ENCODE measurements at regions not wholly inside any gene's neighbourhood (a gene's known extent, or its start where the extent isn't known, plus 50 kb on each side); places are given as distances from the start of the nearest gene placed in this dataset.
A peak's percentile ranks its signal among the peaks of the same experiment; 100 is the strongest.

GRCh38 chrX:87890437-87890836 lies 372.8 kb downstream of the KLHL4 start:
- Histone ChIP-seq H3K4me3 (ENCODE audit: low read depth, low read length) (no peak overlapping the region), H3K27me3 (ENCODE audit: control insufficient read depth, insufficient read depth, low read length) (no peaks in the 10 kb centered on the region), H3K36me3 (ENCODE audit: control insufficient read depth, insufficient read depth, low read length) (no peaks in the 10 kb centered on the region)
- no peak for TF ChIP-seq CTCF (IDR thresholded peaks at IDR 0.05; ENCODE audit: insufficient read depth, low read length, severe bottlenecking)
- DNase-seq (ENCODE audit: low read depth) (no peak), FAIRE-seq (no peak)

GRCh38 chrX:87895421-87895820 lies 377.8 kb downstream of the KLHL4 start:
- no peak overlapping the region for H3K4me3 ChIP-seq (ENCODE audit: low read depth, low read length)
- H3K36me3 ChIP-seq (ENCODE audit: control insufficient read depth, insufficient read depth, low read length) = no peaks in the 10 kb centered on the region
- TF ChIP-seq CTCF (IDR thresholded peaks at IDR 0.05; ENCODE audit: insufficient read depth, low read length, severe bottlenecking) = no peak
- H3K27me3 ChIP-seq (ENCODE audit: control insufficient read depth, insufficient read depth, low read length) = no peaks in the 10 kb centered on the region
- FAIRE-seq (no peak), DNase-seq (ENCODE audit: low read depth) (no peak)

GRCh38 chrX:87896057-87896456 lies 378.5 kb downstream of the KLHL4 start:
- FAIRE-seq = no peak
- no peak for TF ChIP-seq CTCF (IDR thresholded peaks at IDR 0.05; ENCODE audit: insufficient read depth, low read length, severe bottlenecking)
- Histone ChIP-seq H3K36me3 (ENCODE audit: control insufficient read depth, insufficient read depth, low read length) (no peaks in the 10 kb centered on the region), H3K4me3 (ENCODE audit: low read depth, low read length) (no peak overlapping the region), H3K27me3 (ENCODE audit: control insufficient read depth, insufficient read depth, low read length) (no peaks in the 10 kb centered on the region)
- DNase-seq (ENCODE audit: low read depth) = no peak

- Histone ChIP-seq H3K27me3 (ENCODE audit: control insufficient read depth, insufficient read depth, low read length) (no peaks in the 10 kb centered on the region), H3K4me3 (ENCODE audit: low read depth, low read length) (no peak overlapping the region), H3K36me3 (ENCODE audit: control insufficient read depth, insufficient read depth, low read length) (no peaks in the 10 kb centered on the region)
- DNase-seq (ENCODE audit: low read depth) (peak; percentile 1), FAIRE-seq (no peak)
- TF ChIP-seq CTCF (IDR thresholded peaks at IDR 0.05; ENCODE audit: insufficient read depth, low read length, severe bottlenecking) = no peak
Observed at GRCh38 chrX:87900320-87900908, 382.8 kb downstream of the KLHL4 start.

GRCh38 chrX:87901060-87901459 lies 383.5 kb downstream of the KLHL4 start:
- no peaks in the 10 kb centered on the region for H3K27me3 ChIP-seq (ENCODE audit: control insufficient read depth, insufficient read depth, low read length)
- no peak for TF ChIP-seq CTCF (IDR thresholded peaks at IDR 0.05; ENCODE audit: insufficient read depth, low read length, severe bottlenecking)
- FAIRE-seq = no peak

GRCh38 chrX:87914726-87915125 lies 397.1 kb downstream of the KLHL4 start:
- DNase-seq (ENCODE audit: low read depth) = no peak
- no peak for FAIRE-seq

More at GRCh38 chrX:87901060-87901459, 383.5 kb downstream of the KLHL4 start:
- DNase-seq (ENCODE audit: low read depth) = no peak
- Histone ChIP-seq H3K4me3 (ENCODE audit: low read depth, low read length) (no peak overlapping the region), H3K36me3 (ENCODE audit: control insufficient read depth, insufficient read depth, low read length) (no peaks in the 10 kb centered on the region)

More at GRCh38 chrX:87914726-87915125, 397.1 kb downstream of the KLHL4 start:
- H3K27me3 ChIP-seq (ENCODE audit: control insufficient read depth, insufficient read depth, low read length) = no peaks in the 10 kb centered on the region
- no peak for TF ChIP-seq CTCF (IDR thresholded peaks at IDR 0.05; ENCODE audit: insufficient read depth, low read length, severe bottlenecking)
- no peaks in the 10 kb centered on the region for H3K36me3 ChIP-seq (ENCODE audit: control insufficient read depth, insufficient read depth, low read length)
- H3K4me3 ChIP-seq (ENCODE audit: low read depth, low read length) = no peak overlapping the region

Data from bronchial epithelial cell (primary cell).